OCI-LY3 (cell line): ENCODE measurements at regions not wholly inside any gene's neighbourhood (a gene's known extent, or its start where the extent isn't known, plus 50 kb on each side); places are given as distances from the start of the nearest gene placed in this dataset.

Experiments
- H2AFZ ChIP-seq: fragments of 200-600, 300-600 bp; shearing (Covaris generic); 2 replicates; pipeline ENCODE4 v1.6.0; 2014; ENCODE audit warnings: antibody characterized with exemption, low read depth, low read length
- H3K27ac ChIP-seq: fragments of 200-600, 300-600 bp; sonication (generic); 2 replicates; pipeline ENCODE4 v1.5.1; 2014; ENCODE audit warnings: mild to moderate bottlenecking, low read length, moderate library complexity, mixed read lengths
- H3K27me3 ChIP-seq: fragments of 200-600, 300-600 bp; sonication (generic); 2 replicates; pipeline ENCODE4 v1.6.1; 2014; ENCODE audit warnings: low read depth, low read length, mixed read lengths
- H3K36me3 ChIP-seq: fragments of 200-600, 300-600 bp; sonication (generic); replicated peaks from 2 replicates; pipeline ENCODE3; 2014; ENCODE audit warnings: low read depth, low read length, mixed read lengths
- H3K4me1 ChIP-seq: fragments of 300-600, 200-600 bp; sonication (generic); 2 replicates; pipeline ENCODE4 v1.6.1; 2014; ENCODE audit warnings: low read length, mixed read lengths
- H3K4me2 ChIP-seq: fragments of 200-600, 300-600 bp; sonication (generic); 2 replicates; pipeline ENCODE4 v1.6.1; 2014; ENCODE audit warnings: low read length, mixed read lengths
- H3K4me3 ChIP-seq: fragments of 300-600, 200-600 bp; sonication (generic); 2 replicates; pipeline ENCODE4 v1.5.1; 2014; ENCODE audit warnings: antibody characterized with exemption, mild to moderate bottlenecking, low read length, moderate library complexity
- H3K79me2 ChIP-seq: fragments of 300-600, 200-600 bp; shearing (Covaris generic); 2 replicates; pipeline ENCODE4 v1.6.1; 2014; ENCODE audit warnings: mild to moderate bottlenecking, low read length, mixed read lengths
- H3K9ac ChIP-seq: fragments of 300-600, 200-600 bp; shearing (Covaris generic); 2 replicates; pipeline ENCODE4 v1.6.0; 2014; ENCODE audit warnings: mild to moderate bottlenecking, low read length, moderate library complexity
- H3K9me3 ChIP-seq: fragments of 200-600, 300-600 bp; shearing (Covaris generic); 2 replicates; pipeline ENCODE4 v1.6.1; 2014; ENCODE audit warnings: low read length, mixed read lengths; ENCODE audit not compliant: insufficient read depth
- H4K20me1 ChIP-seq: fragments of 200-600, 300-600 bp; sonication (generic); 2 replicates; pipeline ENCODE4 v1.6.1; 2016; ENCODE audit warnings: low read length, mixed read lengths; ENCODE audit not compliant: insufficient read depth
- CTCF ChIP-seq: fragments of 200-600, 300-600 bp; sonication (generic); IDR thresholded peaks from 2 replicates; pipeline ENCODE4 v1.5.1; 2014; ENCODE audit warnings: antibody characterized with exemption, low read length, low read depth
- EZH2phosphoT487 ChIP-seq: fragments of 200-600 bp; shearing (Covaris generic); IDR thresholded peaks from 2 replicates; pipeline ENCODE4 v1.6.1; 2018; ENCODE audit warnings: antibody characterized with exemption, mixed run types, low read depth

GRCh38 chr6:147053311-147053921, 150.8 kb upstream of the STXBP5 start:
- Histone ChIP-seq H3K27ac (no peak overlapping the region), H3K4me3 (no peak overlapping the region), H3K36me3 (no peaks in the 10 kb centered on the region), H3K79me2 (no peaks in the 10 kb centered on the region), H3K27me3 (no peaks in the 10 kb centered on the region), H3K4me1 (no peaks in the 10 kb centered on the region), H3K9me3 (no peaks in the 10 kb centered on the region), H2AFZ (no peak overlapping the region), H3K4me2 (no peak overlapping the region), H3K9ac (no peak overlapping the region), H4K20me1 (no peaks in the 10 kb centered on the region)
- TF ChIP-seq EZH2phosphoT487 (no peak), CTCF (no peak)

DNA sequence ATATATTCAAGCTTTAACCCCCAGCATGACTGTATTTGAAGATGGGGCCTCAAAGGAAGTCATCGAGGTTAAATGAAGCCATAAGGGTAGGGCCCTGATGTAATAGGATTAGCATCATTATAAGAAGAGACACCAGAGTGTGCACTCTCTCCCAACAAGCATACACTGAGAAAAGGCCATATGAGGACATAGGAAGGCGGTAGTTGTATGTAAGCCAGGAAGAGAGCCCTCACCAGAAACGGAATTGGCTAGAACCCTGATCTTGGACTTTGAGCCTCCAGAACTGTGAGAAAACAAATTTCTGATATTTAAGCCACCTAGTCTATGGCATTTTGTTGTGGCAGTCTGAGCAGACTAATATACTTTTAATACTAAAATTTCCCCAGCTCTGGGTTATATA, 150.1 kb upstream of the STXBP5 start:
- Histone ChIP-seq H3K36me3 (no peaks in the 10 kb centered on the region), H3K79me2 (no peaks in the 10 kb centered on the region), H3K4me1 (no peaks in the 10 kb centered on the region), H3K9ac (no peak overlapping the region), H4K20me1 (no peaks in the 10 kb centered on the region), H3K27ac (no peak overlapping the region), H3K27me3 (no peaks in the 10 kb centered on the region), H3K9me3 (no peaks in the 10 kb centered on the region), H3K4me2 (no peak overlapping the region), H3K4me3 (no peak overlapping the region), H2AFZ (no peak overlapping the region)
- TF ChIP-seq CTCF, result no peak
- TF ChIP-seq EZH2phosphoT487, result no peak

DNA sequence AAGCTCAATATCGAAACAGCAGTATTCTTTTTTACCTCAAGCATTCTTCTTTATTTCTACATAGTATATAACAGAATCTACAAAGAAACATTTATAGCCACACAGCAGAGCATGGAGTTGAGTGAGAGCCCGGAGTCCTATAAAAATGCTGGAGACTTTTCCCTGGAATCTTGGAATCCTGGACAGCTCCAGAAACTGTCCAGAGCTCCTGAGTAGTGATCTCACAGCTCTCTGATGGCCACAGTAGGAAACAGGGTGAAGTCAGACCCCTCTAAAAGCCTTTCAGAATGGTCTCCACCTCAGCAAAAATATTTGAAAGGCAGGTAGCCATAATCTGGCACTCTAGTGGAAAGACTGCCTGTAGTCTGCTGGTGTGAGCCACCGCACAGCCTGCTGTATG, 149.3 kb upstream of the STXBP5 start:
- no peaks in the 10 kb centered on the region for H4K20me1 ChIP-seq
- no peaks in the 10 kb centered on the region for H3K4me1 ChIP-seq
- H3K27ac ChIP-seq, result no peak overlapping the region
- H3K79me2 ChIP-seq, result no peaks in the 10 kb centered on the region
- H3K4me3 ChIP-seq, result no peak overlapping the region
- H3K9me3 ChIP-seq, result no peaks in the 10 kb centered on the region
- H2AFZ ChIP-seq, result no peak overlapping the region
- no peak overlapping the region for H3K4me2 ChIP-seq
- H3K36me3 ChIP-seq, result no peaks in the 10 kb centered on the region
- no peaks in the 10 kb centered on the region for H3K27me3 ChIP-seq
- no peak overlapping the region for H3K9ac ChIP-seq
- TF ChIP-seq EZH2phosphoT487 (no peak), CTCF (no peak)

DNA sequence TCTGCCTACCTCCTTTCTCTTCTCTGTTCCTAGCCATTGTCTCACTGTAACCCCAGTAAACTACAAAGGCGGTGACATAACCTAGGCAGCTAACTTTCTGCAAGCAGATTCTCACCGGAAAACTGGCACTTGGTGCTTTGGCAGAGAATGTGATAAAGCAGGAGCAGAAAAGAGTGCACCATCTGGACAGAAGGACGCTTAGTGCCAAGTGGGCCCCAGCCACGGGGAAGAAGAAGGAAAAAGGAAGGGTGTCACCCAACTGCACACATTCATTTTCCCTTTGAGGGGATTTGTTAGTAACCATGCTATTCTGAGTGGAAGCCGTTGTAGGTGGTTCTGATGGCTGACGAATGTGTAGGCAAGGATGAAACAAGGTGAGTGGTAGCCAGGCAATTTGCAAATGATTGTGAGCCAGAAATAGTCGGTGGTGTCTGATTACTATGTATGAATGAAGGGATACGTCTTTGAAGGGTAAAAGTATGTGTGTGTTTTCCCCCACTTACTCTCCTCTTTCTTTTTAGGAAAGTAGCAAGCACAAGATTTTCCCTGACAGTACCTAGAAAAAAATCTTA, 148.3 kb upstream of the STXBP5 start:
- H3K36me3 ChIP-seq, result no peaks in the 10 kb centered on the region
- H4K20me1 ChIP-seq, result no peaks in the 10 kb centered on the region
- no peaks in the 10 kb centered on the region for H3K9me3 ChIP-seq
- no peak for TF ChIP-seq EZH2phosphoT487
- no peak for TF ChIP-seq CTCF
- no peaks in the 10 kb centered on the region for H3K27me3 ChIP-seq
- no peak overlapping the region for H2AFZ ChIP-seq
- no peaks in the 10 kb centered on the region for H3K4me1 ChIP-seq
- no peak overlapping the region for H3K9ac ChIP-seq
- H3K79me2 ChIP-seq, result no peaks in the 10 kb centered on the region
- no peak overlapping the region for H3K27ac ChIP-seq
- no peak overlapping the region for H3K4me3 ChIP-seq
- H3K4me2 ChIP-seq, result no peak overlapping the region
